Stimulated activated naive CD8-positive, alpha-beta T cell treated with anti-CD3 and anti-CD28 coated beads, Interleukin-15, Interleukin-2, amounts not matched to agents 100 ng/mL and 50 ng/mL, for 24 hours (primary cell): ENCODE measurements at regions not wholly inside any gene's neighbourhood (a gene's known extent, or its start where the extent isn't known, plus 50 kb on each side); places are given as distances from the start of the nearest gene placed in this dataset.
"Not testable (repeated sequence)": the region's sequence is repeated elsewhere in the genome, so short reads cannot be mapped to it uniquely, and the experiment has no call there.

Experiments used
- H3K27ac Mint-ChIP-seq: one replicate; pipeline ENCODE4 v1.8.0; 2021; ENCODE audit warnings: mild to moderate bottlenecking, mixed read lengths
- H3K27me3 Mint-ChIP-seq: one replicate; pipeline ENCODE4 v1.8.0; 2021; ENCODE audit warnings: mixed read lengths
- H3K36me3 Mint-ChIP-seq: one replicate; pipeline ENCODE4 v1.8.0; 2021; ENCODE audit warnings: low read depth, mixed read lengths
- H3K4me1 Mint-ChIP-seq: one replicate; pipeline ENCODE4 v1.8.0; 2021; ENCODE audit warnings: low read depth, mixed read lengths
- H3K4me3 Mint-ChIP-seq: one replicate; pipeline ENCODE4 v1.8.0; 2021; ENCODE audit warnings: mild to moderate bottlenecking, mixed read lengths
- H3K9me3 Mint-ChIP-seq: one replicate; pipeline ENCODE4 v1.8.0; 2021; ENCODE audit warnings: mixed read lengths

DNA sequence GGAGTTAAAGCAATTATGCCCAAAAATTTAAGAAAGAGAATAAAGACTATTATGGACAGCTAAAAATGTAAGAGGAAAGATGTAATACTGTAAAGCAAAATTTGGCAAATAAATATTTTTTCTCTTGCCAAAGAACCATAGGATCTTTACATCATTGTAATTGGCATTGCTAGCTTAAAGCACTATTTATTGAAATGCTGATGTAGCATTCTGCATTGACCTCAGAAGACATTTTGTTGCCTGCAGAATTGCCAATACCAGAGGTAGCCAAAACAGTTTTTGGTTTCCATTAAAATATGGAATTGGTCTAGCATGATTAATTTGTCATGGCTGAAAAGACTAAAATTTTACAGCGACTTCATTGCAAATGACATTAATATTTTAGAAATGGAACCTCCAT lies 191.5 kb upstream of the CHODL start:
- Mint-ChIP-seq H3K36me3 (no peaks in the 10 kb centered on the region), H3K27me3 (peaks cover 5% of the 10 kb centered on the region), H3K4me3 (no peak overlapping the region), H3K4me1 (no peaks in the 10 kb centered on the region), H3K9me3 (no peaks in the 10 kb centered on the region), H3K27ac (no peak overlapping the region)

DNA sequence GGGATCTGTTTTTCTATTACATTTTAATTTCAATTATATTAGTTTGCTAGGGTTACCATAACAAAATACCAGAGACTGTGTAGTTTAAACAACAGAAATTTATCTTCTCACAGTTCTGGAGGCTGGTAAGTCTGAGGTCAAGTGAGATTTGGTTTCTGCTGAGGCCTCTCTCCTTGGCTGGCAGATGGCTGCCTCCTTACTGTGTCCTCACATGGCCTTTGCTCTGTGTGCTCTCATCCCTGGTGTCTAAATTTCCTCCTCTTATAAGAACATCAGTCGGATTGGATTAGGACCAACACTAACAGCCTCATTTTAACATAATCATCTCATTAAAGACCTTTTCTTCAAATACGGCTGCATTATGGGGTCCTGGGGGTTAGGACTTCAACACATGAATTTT lies 195.2 kb upstream of the CHODL start:
- no peaks in the 10 kb centered on the region for H3K27me3 Mint-ChIP-seq
- H3K27ac Mint-ChIP-seq: no peak overlapping the region
- no peaks in the 10 kb centered on the region for H3K9me3 Mint-ChIP-seq
- H3K36me3 Mint-ChIP-seq: no peaks in the 10 kb centered on the region
- no peaks in the 10 kb centered on the region for H3K4me1 Mint-ChIP-seq
- H3K4me3 Mint-ChIP-seq: no peak overlapping the region

- Mint-ChIP-seq H3K4me1 (no peaks in the 10 kb centered on the region), H3K36me3 (no peaks in the 10 kb centered on the region), H3K27ac (no peak overlapping the region), H3K27me3 (no peaks in the 10 kb centered on the region), H3K9me3 (no peaks in the 10 kb centered on the region), H3K4me3 (no peak overlapping the region)
Observed at GRCh38 chr21:18041012-18041411, 203.6 kb upstream of the CHODL start.

DNA sequence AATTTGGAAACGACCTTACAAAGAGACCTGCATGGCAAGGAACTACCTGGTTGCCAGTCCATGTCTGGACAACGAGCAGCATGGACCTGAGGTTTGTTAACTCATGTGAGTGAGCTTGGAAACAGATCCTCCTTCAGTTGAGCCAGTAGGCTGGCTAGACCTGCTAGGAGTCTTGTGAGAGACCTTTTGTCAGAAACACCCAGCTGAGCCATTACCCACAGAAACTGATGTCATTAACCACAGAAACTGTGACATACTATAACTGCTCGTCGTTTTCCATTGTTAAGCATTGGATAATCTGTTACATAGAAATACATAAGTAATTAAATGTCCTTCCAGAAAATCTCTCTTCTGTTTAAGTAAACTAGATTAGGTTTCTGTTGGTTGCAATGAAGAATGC lies 211.1 kb upstream of the C21orf91 start:
- Mint-ChIP-seq H3K4me1 (peaks cover 4% of the 10 kb centered on the region), H3K4me3 (no peak overlapping the region), H3K9me3 (no peaks in the 10 kb centered on the region), H3K27ac (no peak overlapping the region), H3K36me3 (no peaks in the 10 kb centered on the region), H3K27me3 (peaks cover 3% of the 10 kb centered on the region)

DNA sequence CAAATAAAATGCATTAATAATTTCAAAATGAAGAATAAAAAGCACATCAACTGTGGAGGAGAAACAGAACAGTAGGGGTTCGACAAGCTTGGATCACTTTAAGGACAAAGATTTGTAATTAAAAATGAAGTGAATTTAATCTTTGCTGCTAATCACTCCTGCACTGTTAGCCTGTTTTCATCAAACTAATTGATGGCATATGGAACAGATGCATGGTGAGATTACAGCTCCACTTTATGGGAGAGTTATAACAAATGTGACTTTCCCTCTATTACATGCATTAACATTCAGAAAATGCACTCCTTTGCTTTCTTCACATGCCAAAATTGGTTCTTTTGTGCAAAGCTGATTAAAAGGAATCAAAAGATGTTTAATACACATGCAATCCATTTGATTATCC lies 207.2 kb upstream of the C21orf91 start:
- no peak overlapping the region for H3K4me3 Mint-ChIP-seq
- peaks cover 4% of the 10 kb centered on the region for H3K4me1 Mint-ChIP-seq
- peaks cover 3% of the 10 kb centered on the region for H3K27me3 Mint-ChIP-seq
- H3K9me3 Mint-ChIP-seq: no peaks in the 10 kb centered on the region
- H3K27ac Mint-ChIP-seq: no peak overlapping the region
- H3K36me3 Mint-ChIP-seq: no peaks in the 10 kb centered on the region

GRCh38 chr21:18023711-18024110 lies 204.6 kb upstream of the C21orf91 start:
- no peak overlapping the region for H3K27ac Mint-ChIP-seq
- no peaks in the 10 kb centered on the region for H3K9me3 Mint-ChIP-seq
- H3K4me1 Mint-ChIP-seq: no peaks in the 10 kb centered on the region

GRCh38 chr21:18023157-18023556 lies 204.0 kb upstream of the C21orf91 start:
- Mint-ChIP-seq H3K9me3 (no peaks in the 10 kb centered on the region), H3K4me1 (no peaks in the 10 kb centered on the region), H3K4me3 (no peak overlapping the region), H3K36me3 (no peaks in the 10 kb centered on the region), H3K27ac (no peak overlapping the region), H3K27me3 (no peaks in the 10 kb centered on the region)

More at GRCh38 chr21:18023711-18024110, 204.6 kb upstream of the C21orf91 start:
- Mint-ChIP-seq H3K27me3 (no peaks in the 10 kb centered on the region), H3K4me3 (no peak overlapping the region), H3K36me3 (no peaks in the 10 kb centered on the region)

DNA sequence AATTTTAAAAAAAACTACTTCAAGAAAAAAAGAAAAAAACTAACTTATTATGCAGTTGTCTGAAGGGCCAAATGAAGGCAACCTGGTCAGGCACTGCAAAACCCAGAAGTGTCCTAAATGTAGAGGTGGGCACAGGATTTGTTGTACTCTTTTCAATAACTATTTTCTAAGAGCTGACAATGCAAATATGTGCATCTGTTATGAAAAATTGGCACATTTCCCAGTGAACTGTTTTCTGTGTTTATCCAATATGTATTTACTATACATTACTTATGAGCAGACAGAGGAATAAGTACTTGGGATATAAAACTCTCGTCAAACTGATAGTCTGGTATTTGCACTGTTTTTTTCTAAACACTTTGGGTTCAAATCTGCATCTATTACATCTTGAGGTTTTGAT lies 188.0 kb upstream of the C21orf91 start:
- Mint-ChIP-seq H3K36me3 (no peaks in the 10 kb centered on the region), H3K9me3 (no peaks in the 10 kb centered on the region), H3K4me3 (no peak overlapping the region), H3K4me1 (no peaks in the 10 kb centered on the region), H3K27me3 (no peaks in the 10 kb centered on the region), H3K27ac (no peak overlapping the region)

GRCh38 chr21:18006691-18007090 lies 187.5 kb upstream of the C21orf91 start:
- no peaks in the 10 kb centered on the region for H3K4me1 Mint-ChIP-seq
- no peaks in the 10 kb centered on the region for H3K27me3 Mint-ChIP-seq
- no peaks in the 10 kb centered on the region for H3K36me3 Mint-ChIP-seq
- H3K4me3 Mint-ChIP-seq: no peak overlapping the region
- no peak overlapping the region for H3K27ac Mint-ChIP-seq
- H3K9me3 Mint-ChIP-seq: no peaks in the 10 kb centered on the region

GRCh38 chr21:18002393-18002792 lies 183.2 kb upstream of the C21orf91 start:
- no peaks in the 10 kb centered on the region for H3K36me3 Mint-ChIP-seq
- no peak overlapping the region for H3K4me3 Mint-ChIP-seq
- H3K9me3 Mint-ChIP-seq: no peaks in the 10 kb centered on the region
- H3K27ac Mint-ChIP-seq: no peak overlapping the region
- H3K27me3 Mint-ChIP-seq: no peaks in the 10 kb centered on the region
- no peaks in the 10 kb centered on the region for H3K4me1 Mint-ChIP-seq

- H3K4me3 Mint-ChIP-seq: no peak overlapping the region
Observed at GRCh38 chr21:18000981-18001686, 182.0 kb upstream of the C21orf91 start.

DNA sequence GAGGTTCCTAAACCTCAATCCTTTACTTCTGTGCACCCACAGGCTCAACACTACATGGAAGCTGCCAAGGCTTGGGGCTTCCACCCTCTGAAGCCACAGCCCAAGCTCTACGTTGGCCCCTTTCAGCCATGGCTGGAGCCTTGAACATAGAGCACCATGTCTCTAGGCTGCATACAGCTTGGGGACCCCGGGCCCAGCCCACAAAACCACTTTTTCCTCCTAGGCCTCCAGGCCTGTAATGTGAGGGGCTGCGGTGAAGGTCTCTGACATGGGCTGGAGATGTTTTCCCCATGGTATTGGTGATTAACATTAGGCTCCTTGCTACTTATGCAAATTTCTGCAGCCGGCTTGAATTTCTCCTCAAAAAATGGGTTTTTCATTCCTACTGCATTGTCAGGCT lies 179.4 kb upstream of the C21orf91 start:
- H3K27ac Mint-ChIP-seq, H3K4me3 Mint-ChIP-seq, H3K36me3 Mint-ChIP-seq, H3K4me1 Mint-ChIP-seq, H3K9me3 Mint-ChIP-seq, H3K27me3 Mint-ChIP-seq: not testable (repeated sequence)

More at GRCh38 chr21:18000981-18001686, 182.0 kb upstream of the C21orf91 start:
- H3K4me1 Mint-ChIP-seq: no peaks in the 10 kb centered on the region
- no peaks in the 10 kb centered on the region for H3K9me3 Mint-ChIP-seq
- no peaks in the 10 kb centered on the region for H3K36me3 Mint-ChIP-seq
- H3K27ac Mint-ChIP-seq: no peak overlapping the region
- H3K27me3 Mint-ChIP-seq: no peaks in the 10 kb centered on the region

DNA sequence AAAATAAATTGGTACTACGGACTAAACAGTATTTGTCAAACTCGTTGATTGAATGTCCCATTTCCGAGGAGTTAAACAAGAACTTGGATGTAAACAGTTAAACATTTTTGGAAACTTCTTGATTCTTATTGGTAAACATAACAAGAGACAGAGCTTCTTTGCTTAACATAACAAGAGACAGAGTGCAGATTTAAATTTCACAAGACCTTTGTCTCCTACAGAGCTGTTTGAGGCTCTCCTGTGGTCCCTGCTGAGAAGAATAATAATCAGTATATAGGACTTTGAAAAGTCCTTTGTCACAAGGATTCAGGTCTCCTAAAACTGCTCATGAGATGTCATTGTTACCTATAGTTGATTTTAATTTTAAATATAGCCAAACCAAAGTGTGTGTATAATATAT lies 170.6 kb upstream of the C21orf91 start:
- no peak overlapping the region for H3K27ac Mint-ChIP-seq
- no peaks in the 10 kb centered on the region for H3K36me3 Mint-ChIP-seq
- no peaks in the 10 kb centered on the region for H3K27me3 Mint-ChIP-seq
- no peaks in the 10 kb centered on the region for H3K9me3 Mint-ChIP-seq
- no peak overlapping the region for H3K4me3 Mint-ChIP-seq
- H3K4me1 Mint-ChIP-seq: no peaks in the 10 kb centered on the region

- Mint-ChIP-seq H3K36me3 (no peaks in the 10 kb centered on the region), H3K27me3 (no peaks in the 10 kb centered on the region), H3K4me3 (no peak overlapping the region), H3K9me3 (no peaks in the 10 kb centered on the region), H3K4me1 (no peaks in the 10 kb centered on the region), H3K27ac (no peak overlapping the region)
Observed at GRCh38 chr21:17988102-17988437, 168.9 kb upstream of the C21orf91 start.

DNA sequence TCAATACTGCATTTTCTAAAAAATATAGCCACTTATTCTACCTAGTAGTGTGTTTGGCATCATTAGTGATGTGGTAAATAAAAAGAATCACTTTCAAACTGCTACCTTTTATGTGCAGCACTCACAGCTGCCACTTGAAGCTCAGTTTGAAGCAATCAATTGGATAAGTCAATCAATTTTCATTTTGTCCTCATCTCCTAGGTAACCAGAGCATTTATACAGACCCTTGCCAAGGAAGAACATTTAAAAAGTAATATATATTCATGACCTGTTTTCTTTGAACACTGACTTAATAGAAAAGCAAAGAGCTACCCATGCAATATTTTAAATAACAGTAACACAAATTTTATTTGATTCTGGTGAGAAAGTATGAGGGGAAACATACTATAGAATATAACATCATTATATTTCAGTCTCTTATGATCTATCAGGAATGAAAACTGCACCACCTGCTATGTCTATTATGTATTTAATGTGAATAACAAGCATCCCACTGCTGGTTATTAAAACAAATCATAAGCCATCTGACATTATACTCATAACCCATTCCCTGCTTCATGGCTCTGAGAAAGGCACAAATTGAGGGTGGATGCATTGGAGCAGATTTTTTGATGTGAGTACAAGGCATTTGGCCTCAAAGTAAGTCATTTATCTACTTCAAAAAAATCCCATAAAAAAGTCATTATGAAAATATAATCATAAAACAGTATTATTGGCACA lies 168.4 kb upstream of the C21orf91 start:
- H3K4me1 Mint-ChIP-seq: no peaks in the 10 kb centered on the region
- H3K27me3 Mint-ChIP-seq: no peaks in the 10 kb centered on the region
- H3K4me3 Mint-ChIP-seq: no peak overlapping the region
- no peaks in the 10 kb centered on the region for H3K9me3 Mint-ChIP-seq
- no peaks in the 10 kb centered on the region for H3K36me3 Mint-ChIP-seq
- no peak overlapping the region for H3K27ac Mint-ChIP-seq
